ENCODE measurements at regions not wholly inside any gene's neighbourhood (a gene's known extent, or its start where the extent isn't known, plus 50 kb on each side); places are given as distances from the start of the nearest gene placed in this dataset.

DNA sequence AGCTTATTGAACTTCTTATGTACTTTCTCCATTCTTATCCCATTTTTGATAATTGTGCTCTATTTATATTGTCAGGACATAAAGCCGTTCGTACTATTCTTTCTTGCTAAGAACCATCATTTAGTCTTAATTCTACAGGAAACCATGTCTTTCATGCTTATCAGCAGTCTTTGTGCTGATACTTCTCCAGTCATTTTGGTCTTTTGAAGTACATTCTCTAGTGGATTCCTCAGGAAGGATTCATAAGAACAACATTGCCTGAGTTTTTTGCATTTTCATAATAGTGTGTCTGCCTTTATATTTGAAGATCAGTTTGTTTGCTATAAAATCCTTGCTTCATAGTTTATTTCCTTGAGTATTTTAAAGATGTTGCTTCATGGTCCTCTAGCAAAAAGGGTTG is 126.6 kb upstream of the NEO1 start:
- DNase-seq, result no peak
- Histone ChIP-seq H3K36me3 (ENCODE audit: control insufficient read depth in 1 of 2, insufficient read depth in 2 of 2, low read length in 1 of 2) (no peaks in the 10 kb centered on the region), H3K27ac (ENCODE audit: low read depth in 1 of 2, low read length in 2 of 2) (no peak overlapping the region), H3K4me1 (ENCODE audit: control insufficient read depth in 1 of 2, insufficient read depth in 2 of 2, low read length in 2 of 2) (no peaks in the 10 kb centered on the region), H3K9me3 (ENCODE audit: control insufficient read depth, low read length) (no peaks in the 10 kb centered on the region), H3K27me3 (ENCODE audit: control insufficient read depth in 1 of 2, insufficient read depth in 2 of 2, low read length in 1 of 2) (no peaks in the 10 kb centered on the region), H3K4me3 (ENCODE audit: low read length in 2 of 2) (no peak overlapping the region)
- no peak for ATAC-seq (ENCODE audit: low FRiP score)
- intact Hi-C loops (cut with DNase I), result no loop called here
- WGBS, 2 donors, result 91 to 94% methylated on average over 2 of the region's 2 CpGs

- H3K36me3 ChIP-seq (ENCODE audit: control insufficient read depth in 1 of 2, insufficient read depth in 2 of 2, low read length in 1 of 2), result no peaks in the 10 kb centered on the region
- H3K4me3 ChIP-seq (ENCODE audit: low read length in 2 of 2), result no peak overlapping the region
- DNase-seq (no peak), ATAC-seq (ENCODE audit: low FRiP score) (no peak)
- no peaks in the 10 kb centered on the region for H3K4me1 ChIP-seq (ENCODE audit: control insufficient read depth in 1 of 2, insufficient read depth in 2 of 2, low read length in 2 of 2)
- no peaks in the 10 kb centered on the region for H3K9me3 ChIP-seq (ENCODE audit: control insufficient read depth, low read length)
- intact Hi-C loops (cut with DNase I), result no loop called here
- 91 to 92% methylated on average over 5 of the region's 5 CpGs for WGBS, 2 donors
- no peak overlapping the region for H3K27ac ChIP-seq (ENCODE audit: low read depth in 1 of 2, low read length in 2 of 2)
- no peaks in the 10 kb centered on the region for H3K27me3 ChIP-seq (ENCODE audit: control insufficient read depth in 1 of 2, insufficient read depth in 2 of 2, low read length in 1 of 2)
Observed at GRCh38 chr15:72923289-72923688, 129.0 kb upstream of the NEO1 start.

DNA sequence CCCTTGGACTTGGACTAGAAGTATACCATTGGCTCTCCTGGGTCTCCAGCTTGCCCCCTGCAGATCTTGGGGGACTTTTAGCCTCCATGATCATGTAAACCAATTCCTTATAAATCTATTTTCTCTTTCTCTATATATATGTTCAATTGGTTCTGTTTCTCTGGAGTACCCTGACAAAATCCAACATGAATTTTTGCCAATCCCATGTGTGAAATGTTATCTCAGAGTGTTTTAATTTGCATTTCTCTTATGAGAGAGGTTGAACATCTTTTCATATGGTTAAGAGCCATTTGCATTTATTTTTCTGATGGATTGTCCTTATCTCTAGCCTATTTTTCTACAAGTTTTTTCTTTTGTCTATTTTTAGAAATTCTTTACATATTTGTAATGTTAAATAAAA is 131.7 kb upstream of the NEO1 start:
- Histone ChIP-seq H3K36me3 (ENCODE audit: control insufficient read depth in 1 of 2, insufficient read depth in 2 of 2, low read length in 1 of 2) (no peaks in the 10 kb centered on the region), H3K27ac (ENCODE audit: low read depth in 1 of 2, low read length in 2 of 2) (no peak overlapping the region), H3K4me1 (ENCODE audit: control insufficient read depth in 1 of 2, insufficient read depth in 2 of 2, low read length in 2 of 2) (no peaks in the 10 kb centered on the region), H3K9me3 (ENCODE audit: control insufficient read depth, low read length) (no peaks in the 10 kb centered on the region), H3K4me3 (ENCODE audit: low read length in 2 of 2) (no peak overlapping the region), H3K27me3 (ENCODE audit: control insufficient read depth in 1 of 2, insufficient read depth in 2 of 2, low read length in 1 of 2) (no peaks in the 10 kb centered on the region)
- no peak for DNase-seq
- no peak for ATAC-seq (ENCODE audit: low FRiP score)
- intact Hi-C loops (cut with DNase I), result no loop called here

GRCh38 chr15:72919936-72920465 is 132.3 kb upstream of the NEO1 start:
- DNase-seq, result no peak
- Histone ChIP-seq H3K9me3 (ENCODE audit: control insufficient read depth, low read length) (no peaks in the 10 kb centered on the region), H3K27me3 (ENCODE audit: control insufficient read depth in 1 of 2, insufficient read depth in 2 of 2, low read length in 1 of 2) (no peaks in the 10 kb centered on the region), H3K4me3 (ENCODE audit: low read length in 2 of 2) (no peak overlapping the region), H3K4me1 (ENCODE audit: control insufficient read depth in 1 of 2, insufficient read depth in 2 of 2, low read length in 2 of 2) (no peaks in the 10 kb centered on the region), H3K36me3 (ENCODE audit: control insufficient read depth in 1 of 2, insufficient read depth in 2 of 2, low read length in 1 of 2) (no peaks in the 10 kb centered on the region), H3K27ac (ENCODE audit: low read depth in 1 of 2, low read length in 2 of 2) (no peak overlapping the region)
- intact Hi-C loops (cut with DNase I), result no loop called here
- WGBS, 2 donors, result 79 to 83% methylated on average over 5 of the region's 5 CpGs
- no peak for ATAC-seq (ENCODE audit: low FRiP score)

DNA sequence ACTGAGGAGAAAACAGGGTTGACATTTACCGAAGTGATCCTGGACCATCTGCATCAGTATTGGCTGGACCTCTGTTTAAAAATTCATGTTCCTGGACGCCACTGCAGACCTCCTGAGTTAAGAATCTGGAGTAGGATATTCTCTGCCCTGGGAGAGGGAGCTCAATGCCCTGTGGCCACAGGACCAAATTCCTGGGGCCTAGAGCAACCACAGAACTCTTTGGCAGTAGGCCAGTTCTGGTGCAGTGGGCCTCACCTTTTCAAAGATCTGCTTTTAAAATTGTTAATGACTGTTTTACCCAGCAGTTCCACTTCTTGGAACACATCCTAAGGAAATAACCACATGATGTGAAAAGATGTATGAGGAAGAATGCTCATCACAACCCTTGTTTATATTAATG is 133.3 kb upstream of the ADPGK start:
- intact Hi-C loops (cut with DNase I), result no loop called here
- no peak for ATAC-seq (ENCODE audit: low FRiP score)
- WGBS, 2 donors, result 92% methylated on average over 2 of the region's 2 CpGs

GRCh38 chr15:72916378-72916777 is 132.8 kb upstream of the ADPGK start:
- Histone ChIP-seq H3K27me3 (ENCODE audit: control insufficient read depth in 1 of 2, insufficient read depth in 2 of 2, low read length in 1 of 2) (no peaks in the 10 kb centered on the region), H3K4me1 (ENCODE audit: control insufficient read depth in 1 of 2, insufficient read depth in 2 of 2, low read length in 2 of 2) (no peaks in the 10 kb centered on the region), H3K36me3 (ENCODE audit: control insufficient read depth in 1 of 2, insufficient read depth in 2 of 2, low read length in 1 of 2) (no peaks in the 10 kb centered on the region), H3K4me3 (ENCODE audit: low read length in 2 of 2) (no peak overlapping the region), H3K27ac (ENCODE audit: low read depth in 1 of 2, low read length in 2 of 2) (no peak overlapping the region), H3K9me3 (ENCODE audit: control insufficient read depth, low read length) (no peaks in the 10 kb centered on the region)
- 92 to 98% methylated on average over 2 of the region's 2 CpGs for WGBS, 2 donors
- intact Hi-C loops (cut with DNase I), result no loop called here
- no peak for ATAC-seq (ENCODE audit: low FRiP score)
- DNase-seq, result no peak

More for the DNA sequence above, 133.3 kb upstream of the ADPGK start:
- Histone ChIP-seq H3K4me3 (ENCODE audit: low read length in 2 of 2) (no peak overlapping the region), H3K27me3 (ENCODE audit: control insufficient read depth in 1 of 2, insufficient read depth in 2 of 2, low read length in 1 of 2) (no peaks in the 10 kb centered on the region), H3K27ac (ENCODE audit: low read depth in 1 of 2, low read length in 2 of 2) (no peak overlapping the region), H3K4me1 (ENCODE audit: control insufficient read depth in 1 of 2, insufficient read depth in 2 of 2, low read length in 2 of 2) (no peaks in the 10 kb centered on the region), H3K9me3 (ENCODE audit: control insufficient read depth, low read length) (no peaks in the 10 kb centered on the region), H3K36me3 (ENCODE audit: control insufficient read depth in 1 of 2, insufficient read depth in 2 of 2, low read length in 1 of 2) (no peaks in the 10 kb centered on the region)
- no peak for DNase-seq

DNA sequence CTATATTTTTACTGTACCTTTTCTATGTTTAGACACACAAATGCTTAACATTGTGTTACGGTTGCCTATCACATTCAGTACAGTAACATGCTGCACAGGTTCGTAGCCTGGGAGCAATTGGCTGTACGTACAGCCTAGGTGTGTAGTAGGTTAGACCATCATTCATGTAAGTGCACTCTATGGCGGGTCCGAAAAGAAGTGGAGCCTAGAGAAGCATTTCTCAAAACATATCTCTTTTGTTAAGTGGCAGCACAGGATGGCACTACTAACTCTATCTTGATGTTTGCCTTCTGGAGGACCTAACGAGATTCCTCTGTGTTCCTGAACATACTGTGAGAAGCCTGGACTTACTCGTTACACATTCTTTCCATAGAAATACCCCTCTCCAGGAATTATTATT is 132.3 kb upstream of the ADPGK start:
- ATAC-seq (ENCODE audit: low FRiP score), result no peak
- H3K27ac ChIP-seq (ENCODE audit: low read depth in 1 of 2, low read length in 2 of 2), result no peak overlapping the region
- DNase-seq, result no peak
- H3K9me3 ChIP-seq (ENCODE audit: control insufficient read depth, low read length), result no peaks in the 10 kb centered on the region
- H3K27me3 ChIP-seq (ENCODE audit: control insufficient read depth in 1 of 2, insufficient read depth in 2 of 2, low read length in 1 of 2), result no peaks in the 10 kb centered on the region
- no peaks in the 10 kb centered on the region for H3K4me1 ChIP-seq (ENCODE audit: control insufficient read depth in 1 of 2, insufficient read depth in 2 of 2, low read length in 2 of 2)
- H3K4me3 ChIP-seq (ENCODE audit: low read length in 2 of 2), result no peak overlapping the region
- intact Hi-C loops (cut with DNase I), result no loop called here
- 81 to 82% methylated on average over 7 of the region's 7 CpGs for whole genome bisulfite sequencing, 2 donors
- no peaks in the 10 kb centered on the region for H3K36me3 ChIP-seq (ENCODE audit: control insufficient read depth in 1 of 2, insufficient read depth in 2 of 2, low read length in 1 of 2)

GRCh38 chr15:72912996-72913395 is 129.4 kb upstream of the ADPGK start:
- Histone ChIP-seq H3K9me3 (ENCODE audit: control insufficient read depth, low read length) (no peaks in the 10 kb centered on the region), H3K4me1 (ENCODE audit: control insufficient read depth in 1 of 2, insufficient read depth in 2 of 2, low read length in 2 of 2) (no peaks in the 10 kb centered on the region), H3K27ac (ENCODE audit: low read depth in 1 of 2, low read length in 2 of 2) (no peak overlapping the region), H3K36me3 (ENCODE audit: control insufficient read depth in 1 of 2, insufficient read depth in 2 of 2, low read length in 1 of 2) (no peaks in the 10 kb centered on the region), H3K27me3 (ENCODE audit: control insufficient read depth in 1 of 2, insufficient read depth in 2 of 2, low read length in 1 of 2) (no peaks in the 10 kb centered on the region), H3K4me3 (ENCODE audit: low read length in 2 of 2) (no peak overlapping the region)
- ATAC-seq (ENCODE audit: low FRiP score) (no peak), DNase-seq (no peak)
- intact Hi-C loops (cut with DNase I), result no loop called here
- WGBS, 2 donors, result 63 to 75% methylated on average over 2 of the region's 2 CpGs

GRCh38 chr15:72912121-72912520 is 128.6 kb upstream of the ADPGK start:
- no peaks in the 10 kb centered on the region for H3K27me3 ChIP-seq (ENCODE audit: control insufficient read depth in 1 of 2, insufficient read depth in 2 of 2, low read length in 1 of 2)
- H3K9me3 ChIP-seq (ENCODE audit: control insufficient read depth, low read length), result no peaks in the 10 kb centered on the region
- no peak overlapping the region for H3K4me3 ChIP-seq (ENCODE audit: low read length in 2 of 2)
- ATAC-seq (ENCODE audit: low FRiP score) (no peak), DNase-seq (no peak)
- intact Hi-C loops (cut with DNase I), result no loop called here
- H3K4me1 ChIP-seq (ENCODE audit: control insufficient read depth in 1 of 2, insufficient read depth in 2 of 2, low read length in 2 of 2), result no peaks in the 10 kb centered on the region
- H3K27ac ChIP-seq (ENCODE audit: low read depth in 1 of 2, low read length in 2 of 2), result no peak overlapping the region
- no peaks in the 10 kb centered on the region for H3K36me3 ChIP-seq (ENCODE audit: control insufficient read depth in 1 of 2, insufficient read depth in 2 of 2, low read length in 1 of 2)
- WGBS, 2 donors, result 63 to 68% methylated on average over 4 of the region's 4 CpGs

Measured in aorta (tissue), 5 donors.